ENCODE measurements at regions not wholly inside any gene's neighbourhood (a gene's known extent, or its start where the extent isn't known, plus 50 kb on each side); places are given as distances from the start of the nearest gene placed in this dataset.

- TF ChIP-seq CTCF (conservative IDR thresholded peaks at IDR 0.05; ENCODE audit: low read depth in 2 of 2) (no peak), EZH2phosphoT487 (IDR thresholded peaks at IDR 0.05; ENCODE audit: unreplicated experiment) (no peak), STAT1 (IDR thresholded peaks at IDR 0.05; ENCODE audit: unreplicated experiment) (no peak), ZNF331 (CRISPR knock-in tag; IDR thresholded peaks at IDR 0.05; ENCODE audit: low read depth) (no peak), CREB1 (CRISPR knock-in tag; IDR thresholded peaks at IDR 0.05; ENCODE audit: low read depth) (no peak), POLR2AphosphoS5 (IDR thresholded peaks at IDR 0.05; ENCODE audit: low read depth) (no peak), EZH2 (IDR thresholded peaks at IDR 0.05; ENCODE audit: low read depth, unreplicated experiment) (no peak), REST (IDR thresholded peaks at IDR 0.05; ENCODE audit: unreplicated experiment) (no peak)
- TF ChIP-seq, protein P1, sequence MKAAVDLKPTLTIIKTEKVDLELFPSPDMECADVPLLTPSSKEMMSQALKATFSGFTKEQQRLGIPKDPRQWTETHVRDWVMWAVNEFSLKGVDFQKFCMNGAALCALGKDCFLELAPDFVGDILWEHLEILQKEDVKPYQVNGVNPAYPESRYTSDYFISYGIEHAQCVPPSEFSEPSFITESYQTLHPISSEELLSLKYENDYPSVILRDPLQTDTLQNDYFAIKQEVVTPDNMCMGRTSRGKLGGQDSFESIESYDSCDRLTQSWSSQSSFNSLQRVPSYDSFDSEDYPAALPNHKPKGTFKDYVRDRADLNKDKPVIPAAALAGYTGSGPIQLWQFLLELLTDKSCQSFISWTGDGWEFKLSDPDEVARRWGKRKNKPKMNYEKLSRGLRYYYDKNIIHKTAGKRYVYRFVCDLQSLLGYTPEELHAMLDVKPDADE (IDR thresholded peaks at IDR 0.05) = no peak
These were observed 60.0 kb upstream of the CDH6 start for GRCh38 chr5:31133488-31133887.

Measured in GM23338 (cell line).